Omental fat pad (tissue), 3 donors: ENCODE measurements at regions not wholly inside any gene's neighbourhood (a gene's known extent, or its start where the extent isn't known, plus 50 kb on each side); places are given as distances from the start of the nearest gene placed in this dataset.
"Not testable (repeated sequence)": the region's sequence is repeated elsewhere in the genome, so short reads cannot be mapped to it uniquely, and the experiment has no call there.

ENCODE experiments used
- ATAC-seq: fragments of 150-250 bp; one replicate; pipeline ENCODE4 v1.9.1; 2016; ENCODE audit warnings: mild to moderate bottlenecking, moderate library complexity; ENCODE audit not compliant: low FRiP score
- DNase-seq: peaks from one replicate; pipeline ENCODE4 v3.0.0-alpha.2; 2019; ENCODE audit warnings: low spot score
- TF ChIP-seq, protein P1 (sequence below), 3 donors: fragments of 450-650 bp; IDR thresholded peaks; one replicate each; pipeline ENCODE4 v1.5.1; 2016 to 2017; ENCODE audit warnings: antibody characterized with exemption in 3 of 3, mild to moderate bottlenecking in 3 of 3, moderate library complexity in 2 of 3

DNA sequence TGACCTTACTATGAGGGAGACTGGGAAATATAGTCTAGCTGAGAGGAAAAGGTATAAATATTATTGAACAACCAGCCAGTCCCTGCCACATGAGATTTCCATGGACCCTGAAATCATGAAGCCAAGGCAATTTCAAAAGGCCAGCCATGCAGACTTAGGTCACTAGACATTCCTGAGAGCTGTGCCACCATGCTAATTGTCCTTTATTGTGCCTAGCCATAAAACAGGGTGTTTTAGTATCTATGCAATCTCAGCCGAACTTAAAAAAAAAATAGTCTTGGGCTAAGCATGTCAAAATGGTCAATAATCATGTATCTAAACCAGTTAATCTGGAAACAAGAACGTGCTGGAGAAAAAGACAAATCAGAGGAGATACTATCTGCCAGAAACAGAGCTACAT, 269.5 kb downstream of the LNPK start:
- ATAC-seq (no peak), DNase-seq (no peak)
- TF ChIP-seq, protein P1, sequence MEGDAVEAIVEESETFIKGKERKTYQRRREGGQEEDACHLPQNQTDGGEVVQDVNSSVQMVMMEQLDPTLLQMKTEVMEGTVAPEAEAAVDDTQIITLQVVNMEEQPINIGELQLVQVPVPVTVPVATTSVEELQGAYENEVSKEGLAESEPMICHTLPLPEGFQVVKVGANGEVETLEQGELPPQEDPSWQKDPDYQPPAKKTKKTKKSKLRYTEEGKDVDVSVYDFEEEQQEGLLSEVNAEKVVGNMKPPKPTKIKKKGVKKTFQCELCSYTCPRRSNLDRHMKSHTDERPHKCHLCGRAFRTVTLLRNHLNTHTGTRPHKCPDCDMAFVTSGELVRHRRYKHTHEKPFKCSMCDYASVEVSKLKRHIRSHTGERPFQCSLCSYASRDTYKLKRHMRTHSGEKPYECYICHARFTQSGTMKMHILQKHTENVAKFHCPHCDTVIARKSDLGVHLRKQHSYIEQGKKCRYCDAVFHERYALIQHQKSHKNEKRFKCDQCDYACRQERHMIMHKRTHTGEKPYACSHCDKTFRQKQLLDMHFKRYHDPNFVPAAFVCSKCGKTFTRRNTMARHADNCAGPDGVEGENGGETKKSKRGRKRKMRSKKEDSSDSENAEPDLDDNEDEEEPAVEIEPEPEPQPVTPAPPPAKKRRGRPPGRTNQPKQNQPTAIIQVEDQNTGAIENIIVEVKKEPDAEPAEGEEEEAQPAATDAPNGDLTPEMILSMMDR (IDR thresholded peaks at IDR 0.05): no peak

GRCh38 chr2:175730050-175730449, 272.0 kb downstream of the LNPK start:
- ATAC-seq: no peak
- DNase-seq: no peak
- TF ChIP-seq, protein P1 (IDR thresholded peaks at IDR 0.05): no peak

GRCh38 chr2:175729049-175729706, 272.9 kb downstream of the LNPK start:
- DNase-seq (no peak), ATAC-seq (no peak)
- TF ChIP-seq, protein P1 (IDR thresholded peaks at IDR 0.05): no peak

GRCh38 chr2:175728032-175728431, 274.0 kb downstream of the LNPK start:
- DNase-seq (no peak), ATAC-seq (no peak)

GRCh38 chr2:175726223-175726622, 275.8 kb downstream of the LNPK start:
- TF ChIP-seq, protein P1 (IDR thresholded peaks at IDR 0.05): no peak
- no peak for DNase-seq
- no peak for ATAC-seq

More at GRCh38 chr2:175728032-175728431, 274.0 kb downstream of the LNPK start:
- TF ChIP-seq, protein P1 (IDR thresholded peaks at IDR 0.05): no peak

GRCh38 chr2:175709248-175709647, 292.8 kb downstream of the LNPK start:
- TF ChIP-seq, protein P1 (IDR thresholded peaks at IDR 0.05): no peak
- ATAC-seq: no peak
- DNase-seq: no peak

DNA sequence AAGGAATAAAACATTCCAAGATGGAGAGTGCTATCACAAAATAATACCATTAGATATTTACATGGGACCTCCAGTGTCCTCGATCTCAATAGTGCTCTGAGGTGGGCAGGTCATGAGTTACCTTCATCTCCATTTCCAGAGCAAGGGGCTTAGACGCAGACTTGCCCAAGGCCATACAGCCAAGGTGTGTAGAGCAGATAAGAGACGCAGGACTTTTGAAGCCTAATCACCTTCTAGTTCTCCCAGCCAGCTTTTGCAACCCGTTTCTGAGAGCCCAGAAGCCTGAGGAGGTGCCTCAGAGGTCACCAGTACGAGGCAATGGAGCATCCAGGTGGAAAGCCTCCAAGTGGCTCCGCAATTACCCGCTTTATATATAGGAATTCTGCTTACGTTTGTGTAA, 294.7 kb downstream of the LNPK start:
- no peak for ATAC-seq
- TF ChIP-seq, protein P1 (IDR thresholded peaks at IDR 0.05): no peak
- no peak for DNase-seq

DNA sequence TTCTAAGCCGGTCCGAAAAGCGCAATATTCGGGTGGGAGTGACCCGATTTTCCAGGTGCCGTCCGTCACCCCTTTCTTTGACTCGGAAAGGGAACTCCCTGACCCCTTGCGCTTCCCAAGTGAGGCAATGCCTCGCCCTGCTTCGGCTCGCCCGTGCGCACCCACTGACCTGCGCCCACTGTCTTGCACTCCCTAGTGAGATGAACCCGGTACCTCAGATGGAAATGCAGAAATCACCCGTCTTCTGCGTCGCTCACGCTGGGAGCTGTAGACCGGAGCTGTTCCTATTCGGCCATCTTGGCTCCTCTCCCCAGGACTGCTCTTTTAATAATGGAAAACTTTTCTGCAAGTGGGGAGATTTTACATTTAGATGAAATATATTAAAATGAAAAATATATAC, 297.5 kb downstream of the LNPK start:
- DNase-seq, ATAC-seq: not testable (repeated sequence)
